Mammary epithelial cell (primary cell): ENCODE measurements at regions not wholly inside any gene's neighbourhood (a gene's known extent, or its start where the extent isn't known, plus 50 kb on each side); places are given as distances from the start of the nearest gene placed in this dataset.

ENCODE experiments used
- CTCF ChIP-seq, 2 donors: IDR thresholded peaks in 1 of 2; conservative IDR thresholded peaks in 1 of 2; 2 replicates each; pipeline ENCODE4 v1.5.1; 2011 to 2012; ENCODE audit warnings: inconsistent platforms in 2 of 2, low read length in 2 of 2, mild to moderate bottlenecking in 2 of 2, control low read depth in 1 of 2, low read depth in 1 of 2; ENCODE audit not compliant: insufficient read depth in 1 of 2; ENCODE audit errors: extremely low read depth in 1 of 2
- EZH2 ChIP-seq: IDR thresholded peaks from 2 replicates; pipeline ENCODE4 v1.6.1; 2012; ENCODE audit warnings: low read length, inconsistent platforms, borderline replicate concordance

GRCh38 chr2:157169889-157170288 lies 87.6 kb upstream of the GALNT5 start:
- no peak for TF ChIP-seq CTCF (conservative IDR thresholded peaks at IDR 0.05 in 1 of 2, IDR thresholded peaks at IDR 0.05 in 1 of 2; ENCODE audit: extremely low read depth in 1 of 2, insufficient read depth in 1 of 2, low read depth in 1 of 2, low read length in 2 of 2)
- TF ChIP-seq EZH2, result no peak
